ENCODE measurements at regions not wholly inside any gene's neighbourhood (a gene's known extent, or its start where the extent isn't known, plus 50 kb on each side); places are given as distances from the start of the nearest gene placed in this dataset.

GRCh38 chrX:42832764-42833549 lies 55.0 kb upstream of the PPP1R2C start:
- intact Hi-C loops (cut with micrococcal nuclease), result loop anchor here (10.0 kb wide), 1 partner anchor 1038 kb away; no protein-coding TSS in a partner anchor

- intact Hi-C loops (cut with micrococcal nuclease), result loop anchor here (10.0 kb wide), 1 partner anchor 1039 kb away; no protein-coding TSS in a partner anchor
Measured at GRCh38 chrX:42833550-42833940, 55.6 kb upstream of the PPP1R2C start.

GRCh38 chrX:42837101-42837726 lies 59.3 kb upstream of the PPP1R2C start:
- intact Hi-C loops (cut with micrococcal nuclease), result loop anchor here (10.0 kb wide), 1 partner anchor 1042 kb away; no protein-coding TSS in a partner anchor

- intact Hi-C loops (cut with micrococcal nuclease), result loop anchor here (10.0 kb wide), 1 partner anchor 1043 kb away; no protein-coding TSS in a partner anchor
Measured at GRCh38 chrX:42837747-42838146, 59.8 kb upstream of the PPP1R2C start.

- intact Hi-C loops (cut with micrococcal nuclease), result loop anchor here (10.0 kb wide), 1 partner anchor 1045 kb away; no protein-coding TSS in a partner anchor
Measured at GRCh38 chrX:42839632-42840031, 61.7 kb upstream of the PPP1R2C start.

GRCh38 chrX:42846741-42847140 lies 68.8 kb upstream of the PPP1R2C start:
- intact Hi-C loops (cut with micrococcal nuclease), result no loop called here

GRCh38 chrX:42855259-42855658 lies 77.3 kb upstream of the PPP1R2C start:
- intact Hi-C loops (cut with micrococcal nuclease), result loop anchor here (10.0 kb wide), 1 partner anchor 240 kb away; no protein-coding TSS in a partner anchor

- intact Hi-C loops (cut with micrococcal nuclease), result loop anchor here (10.0 kb wide), 1 partner anchor 243 kb away; no protein-coding TSS in a partner anchor
Measured at GRCh38 chrX:42857766-42858165, 79.8 kb upstream of the PPP1R2C start.

GRCh38 chrX:42869011-42869410 lies 91.0 kb upstream of the PPP1R2C start:
- intact Hi-C loops (cut with micrococcal nuclease), result no loop called here

- intact Hi-C loops (cut with micrococcal nuclease), result no loop called here
Measured at GRCh38 chrX:42869659-42870476, 91.9 kb upstream of the PPP1R2C start.

- intact Hi-C loops (cut with micrococcal nuclease), result no loop called here
Measured at GRCh38 chrX:42886519-42886918, 108.6 kb upstream of the PPP1R2C start.

GRCh38 chrX:42900947-42901346 lies 123.0 kb upstream of the PPP1R2C start:
- intact Hi-C loops (cut with micrococcal nuclease), result no loop called here

GRCh38 chrX:42902513-42902912 lies 124.5 kb upstream of the PPP1R2C start:
- intact Hi-C loops (cut with micrococcal nuclease), result no loop called here

GRCh38 chrX:42920752-42921151 lies 142.8 kb upstream of the PPP1R2C start:
- intact Hi-C loops (cut with micrococcal nuclease), result no loop called here

GRCh38 chrX:42930071-42930470 lies 152.1 kb upstream of the PPP1R2C start:
- intact Hi-C loops (cut with micrococcal nuclease), result no loop called here

GRCh38 chrX:42930951-42931350 lies 153.0 kb upstream of the PPP1R2C start:
- intact Hi-C loops (cut with micrococcal nuclease), result no loop called here

GRCh38 chrX:42933187-42933586 lies 155.2 kb upstream of the PPP1R2C start:
- intact Hi-C loops (cut with micrococcal nuclease), result no loop called here

GRCh38 chrX:42934020-42934726 lies 156.2 kb upstream of the PPP1R2C start:
- intact Hi-C loops (cut with micrococcal nuclease), result loop anchor here (1.0 kb wide), 1 partner anchor 10 kb away; no protein-coding TSS in a partner anchor

GRCh38 chrX:42941671-42942070 lies 163.7 kb upstream of the PPP1R2C start:
- intact Hi-C loops (cut with micrococcal nuclease), result loop anchor here (2.0 to 5.0 kb wide), 6 partner anchors 616 to 1381 kb away; partner anchors contain the start of gene CASK
